SK-N-MC (cell line): ENCODE measurements at regions not wholly inside any gene's neighbourhood (a gene's known extent, or its start where the extent isn't known, plus 50 kb on each side); places are given as distances from the start of the nearest gene placed in this dataset.

Experiments used
- DNase-seq: peaks from one replicate; pipeline ENCODE4 v3.0.0-alpha.2; 2011; ENCODE audit warnings: low read depth, low spot score
- H3K27ac ChIP-seq: fragments of 200-600 bp; sonication (generic); 2 replicates; pipeline ENCODE4 v1.5.1; 2016; ENCODE audit warnings: mixed run types
- H3K36me3 ChIP-seq: fragments of 200-600 bp; sonication (generic); 2 replicates; pipeline ENCODE4 v1.6.1; 2017; ENCODE audit warnings: antibody characterized with exemption, low read length, mixed read lengths; ENCODE audit not compliant: insufficient read depth
- H3K4me3 ChIP-seq: fragments of 200-600 bp; sonication (generic); 2 replicates; pipeline ENCODE4 v1.5.1; 2016
- H3K9ac ChIP-seq: fragments of 200-600 bp; sonication (generic); 2 replicates; pipeline ENCODE4 v1.8.0; 2017; ENCODE audit warnings: mixed run types, mixed read lengths; ENCODE audit not compliant: insufficient read length
- H3K9me3 ChIP-seq: fragments of 200-600 bp; sonication (generic); 2 replicates; pipeline ENCODE4 v1.6.1; 2017; ENCODE audit warnings: low read depth, mild to moderate bottlenecking, antibody characterized with exemption, low read length, moderate library complexity, mixed read lengths
- EZH2 ChIP-seq: fragments of 200-600 bp; sonication (generic); IDR thresholded peaks from one replicate; pipeline ENCODE4 v1.6.1; 2017; ENCODE audit warnings: antibody characterized with exemption
- FOXP2 ChIP-seq: optimal IDR thresholded peaks from 2 replicates; pipeline ENCODE3; 2011; ENCODE audit warnings: mild to moderate bottlenecking, moderate library complexity; ENCODE audit not compliant: insufficient read depth; ENCODE audit errors: extremely low read length, control extremely low read depth
- POLR2AphosphoS5 ChIP-seq: IDR thresholded peaks from 2 replicates; pipeline ENCODE4 v1.6.1; 2012; ENCODE audit warnings: mild to moderate bottlenecking, low read depth, low read length, borderline replicate concordance

GRCh38 chr5:26761446-26761845 is 276.9 kb downstream of the CDH9 start:
- DNase-seq, result no peak
- H3K9ac ChIP-seq, result no peak overlapping the region
- H3K27ac ChIP-seq, result no peak overlapping the region
- H3K36me3 ChIP-seq, result no peaks in the 10 kb centered on the region
- no peaks in the 10 kb centered on the region for H3K9me3 ChIP-seq
- TF ChIP-seq FOXP2 (no peak), EZH2 (no peak), POLR2AphosphoS5 (no peak)
- no peak overlapping the region for H3K4me3 ChIP-seq

DNA sequence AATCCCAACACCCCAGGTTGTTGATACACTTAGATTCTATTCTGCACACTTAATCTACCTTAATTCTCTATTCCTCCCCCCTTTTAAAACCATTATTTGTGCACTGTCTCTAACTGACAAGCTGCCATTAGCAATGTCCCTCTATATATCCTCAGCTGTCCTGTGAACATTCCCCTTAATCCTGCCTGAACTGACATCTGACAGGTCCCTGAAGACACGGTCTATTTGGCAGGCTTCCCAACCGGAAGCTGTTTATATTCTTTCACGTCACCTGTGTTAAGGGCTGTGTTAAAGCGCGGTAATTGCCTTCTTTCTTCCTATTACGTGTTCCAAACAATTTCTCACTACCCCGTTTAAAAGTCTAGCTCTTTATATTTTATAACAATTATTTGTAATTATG is 277.3 kb downstream of the CDH9 start:
- Histone ChIP-seq H3K36me3 (no peaks in the 10 kb centered on the region), H3K4me3 (no peak overlapping the region), H3K9ac (no peak overlapping the region), H3K9me3 (no peaks in the 10 kb centered on the region), H3K27ac (no peak overlapping the region)
- DNase-seq, result no peak
- TF ChIP-seq POLR2AphosphoS5 (no peak), FOXP2 (no peak), EZH2 (no peak)

GRCh38 chr5:26757941-26758340 is 280.4 kb downstream of the CDH9 start:
- DNase-seq, result no peak
- no peaks in the 10 kb centered on the region for H3K36me3 ChIP-seq
- no peak overlapping the region for H3K27ac ChIP-seq
- no peak overlapping the region for H3K4me3 ChIP-seq
- no peak overlapping the region for H3K9ac ChIP-seq
- no peaks in the 10 kb centered on the region for H3K9me3 ChIP-seq
- TF ChIP-seq EZH2, result no peak

GRCh38 chr5:26749829-26750228 is 288.6 kb downstream of the CDH9 start:
- H3K9ac ChIP-seq, result no peak overlapping the region
- no peak for TF ChIP-seq FOXP2
- no peak for TF ChIP-seq EZH2
- no peak for TF ChIP-seq POLR2AphosphoS5
- H3K4me3 ChIP-seq, result no peak overlapping the region
- H3K27ac ChIP-seq, result no peak overlapping the region
- DNase-seq, result no peak
- no peaks in the 10 kb centered on the region for H3K9me3 ChIP-seq
- no peaks in the 10 kb centered on the region for H3K36me3 ChIP-seq

DNA sequence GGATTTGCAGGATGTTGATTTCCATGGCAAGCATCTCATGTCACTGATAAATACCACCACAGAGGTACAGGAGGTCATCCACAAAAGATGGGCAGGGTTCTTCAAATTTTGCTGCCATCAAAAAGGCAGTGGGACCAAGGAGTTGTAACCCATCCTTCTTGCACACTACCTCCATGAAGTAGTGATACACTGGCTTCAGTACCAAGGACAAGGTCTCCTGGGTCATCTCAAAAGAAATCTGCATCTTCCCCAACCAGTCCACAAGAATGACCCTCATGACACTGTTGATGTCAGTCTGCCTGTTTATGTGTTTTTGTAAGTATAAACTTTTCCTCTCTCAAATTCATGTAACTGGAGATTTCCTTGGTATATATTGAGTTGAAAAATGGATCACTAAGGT is 298.2 kb downstream of the CDH9 start:
- DNase-seq, result no peak
- no peaks in the 10 kb centered on the region for H3K9me3 ChIP-seq
- no peak overlapping the region for H3K4me3 ChIP-seq
- no peaks in the 10 kb centered on the region for H3K36me3 ChIP-seq
- H3K27ac ChIP-seq, result no peak overlapping the region
- H3K9ac ChIP-seq, result no peak overlapping the region
- TF ChIP-seq EZH2, result no peak
- TF ChIP-seq FOXP2, result no peak
- TF ChIP-seq POLR2AphosphoS5, result no peak

DNA sequence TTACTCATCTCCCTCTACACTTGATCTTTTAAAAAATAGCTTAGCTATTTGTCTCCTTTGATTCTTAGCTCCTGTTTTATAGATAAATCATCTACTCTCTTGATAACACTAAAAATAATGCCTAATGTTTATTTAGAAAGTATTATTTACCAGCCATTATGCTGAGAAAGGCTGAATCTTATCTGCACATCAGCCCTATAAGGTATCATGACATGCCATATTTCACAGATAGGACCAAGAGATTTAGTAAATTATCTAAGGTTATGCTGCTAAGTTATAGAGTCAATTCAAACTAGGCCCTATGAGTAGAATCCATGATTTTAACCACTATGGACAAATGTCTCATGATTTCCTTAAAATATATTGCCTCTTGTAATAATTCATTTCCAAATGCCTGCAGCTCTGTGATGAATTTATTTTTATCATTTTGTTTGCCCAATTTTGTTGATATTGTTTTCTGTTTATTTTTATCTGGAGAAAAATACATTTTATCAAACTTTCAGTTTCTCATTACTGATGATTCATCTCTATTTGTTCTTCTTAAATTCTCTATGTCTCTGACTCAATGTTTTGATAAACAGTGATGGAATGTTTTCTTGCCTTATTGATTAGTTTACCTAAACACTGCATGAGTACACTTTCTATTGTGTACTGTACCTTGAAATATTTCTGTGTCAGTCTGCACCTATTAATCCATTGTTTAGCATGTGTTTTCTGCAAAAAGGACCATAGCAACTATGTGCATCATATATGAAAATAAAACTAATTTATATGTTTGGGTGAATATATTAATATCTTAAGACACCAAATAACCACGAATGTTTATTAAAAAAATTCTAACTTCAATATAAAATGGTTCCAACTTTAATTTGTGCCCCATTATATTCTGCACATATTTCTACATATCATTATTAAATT is 300.8 kb downstream of the CDH9 start:
- Histone ChIP-seq H3K4me3 (no peak overlapping the region), H3K27ac (no peak overlapping the region), H3K36me3 (no peaks in the 10 kb centered on the region), H3K9me3 (no peaks in the 10 kb centered on the region), H3K9ac (no peak overlapping the region)
- DNase-seq, result no peak
- no peak for TF ChIP-seq POLR2AphosphoS5
- no peak for TF ChIP-seq EZH2
- TF ChIP-seq FOXP2, result no peak

- Histone ChIP-seq H3K9ac (no peak overlapping the region), H3K4me3 (no peak overlapping the region), H3K36me3 (no peaks in the 10 kb centered on the region), H3K27ac (no peak overlapping the region), H3K9me3 (no peaks in the 10 kb centered on the region)
- no peak for DNase-seq
- TF ChIP-seq POLR2AphosphoS5 (no peak), FOXP2 (no peak), EZH2 (no peak)
Observed at GRCh38 chr5:26727916-26728315, 310.5 kb downstream of the CDH9 start.

DNA sequence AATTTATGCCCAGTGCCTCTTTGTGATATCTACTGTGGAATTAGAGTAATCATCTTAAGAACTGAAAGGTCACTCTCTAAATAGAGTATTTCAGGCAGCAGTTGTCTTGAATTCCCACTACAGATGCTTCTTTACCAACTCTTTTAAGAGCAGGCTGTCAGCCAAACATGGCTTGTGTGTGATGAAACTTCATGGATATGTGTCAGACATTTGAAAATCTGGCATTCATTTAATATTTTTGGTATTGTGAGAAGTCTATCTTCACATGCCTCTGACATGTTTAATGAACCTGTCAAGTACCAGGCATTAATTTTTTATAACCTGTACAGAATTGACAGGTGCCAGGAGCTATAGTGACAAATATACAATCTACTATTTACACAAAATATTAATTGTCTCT is 318.6 kb downstream of the CDH9 start:
- no peak overlapping the region for H3K27ac ChIP-seq
- DNase-seq, result no peak
- no peaks in the 10 kb centered on the region for H3K9me3 ChIP-seq
- no peaks in the 10 kb centered on the region for H3K36me3 ChIP-seq
- TF ChIP-seq EZH2 (no peak), FOXP2 (no peak), POLR2AphosphoS5 (no peak)
- no peak overlapping the region for H3K9ac ChIP-seq
- H3K4me3 ChIP-seq, result no peak overlapping the region
